HG02798 (cell line): ENCODE measurements at regions not wholly inside any gene's neighbourhood (a gene's known extent, or its start where the extent isn't known, plus 50 kb on each side); places are given as distances from the start of the nearest gene placed in this dataset.
"Not testable (repeated sequence)": the region's sequence is repeated elsewhere in the genome, so short reads cannot be mapped to it uniquely, and the experiment has no call there.

Source experiments
- ATAC-seq: cut with Tn5 transposase; IDR thresholded peaks from one replicate; pipeline ENCODE4 v1.9.1; 2021; ENCODE audit warnings: mild to moderate bottlenecking; ENCODE audit not compliant: unreplicated experiment, poor library complexity

DNA sequence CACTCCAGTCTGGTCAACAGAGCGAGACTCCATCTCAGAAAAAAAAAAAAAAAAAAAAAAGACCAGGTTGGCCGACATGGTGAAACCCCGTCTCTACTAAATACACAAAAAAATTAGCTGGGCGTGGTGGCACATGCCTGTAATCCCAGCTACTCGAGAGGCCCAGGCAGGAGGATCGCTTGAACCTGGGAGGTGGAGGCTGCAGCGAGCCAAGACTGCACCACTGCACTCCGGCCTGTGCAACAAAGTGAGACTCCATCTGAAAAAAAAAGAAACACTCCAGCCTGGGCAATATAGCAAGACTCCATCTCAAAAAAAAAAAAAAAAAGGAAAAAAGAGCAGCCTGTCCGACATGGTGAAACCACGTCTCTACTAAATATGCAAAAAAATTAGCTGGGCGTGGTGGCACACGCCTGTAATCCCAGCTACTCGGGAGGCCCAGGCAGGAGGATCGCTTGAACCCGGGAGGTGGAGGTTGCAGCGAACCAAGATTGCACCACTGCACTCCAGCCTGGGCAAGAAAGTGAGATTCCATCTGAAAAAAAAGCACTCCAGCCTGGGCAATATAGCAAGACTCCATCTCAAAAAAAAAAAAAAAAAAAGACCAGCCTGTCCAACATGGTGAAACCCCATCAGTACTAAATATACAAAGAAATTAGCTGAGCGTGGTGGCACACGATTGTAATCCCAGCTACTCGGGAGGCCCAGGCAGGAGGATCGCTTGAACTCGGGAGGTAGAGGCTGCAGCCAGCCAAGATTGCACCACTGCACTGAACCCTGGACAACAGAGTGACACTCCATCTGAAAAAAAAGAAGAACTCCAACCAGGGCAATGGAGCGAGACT, 343.3 kb upstream of the PLGLB2 start:
- not testable (repeated sequence) for ATAC-seq

DNA sequence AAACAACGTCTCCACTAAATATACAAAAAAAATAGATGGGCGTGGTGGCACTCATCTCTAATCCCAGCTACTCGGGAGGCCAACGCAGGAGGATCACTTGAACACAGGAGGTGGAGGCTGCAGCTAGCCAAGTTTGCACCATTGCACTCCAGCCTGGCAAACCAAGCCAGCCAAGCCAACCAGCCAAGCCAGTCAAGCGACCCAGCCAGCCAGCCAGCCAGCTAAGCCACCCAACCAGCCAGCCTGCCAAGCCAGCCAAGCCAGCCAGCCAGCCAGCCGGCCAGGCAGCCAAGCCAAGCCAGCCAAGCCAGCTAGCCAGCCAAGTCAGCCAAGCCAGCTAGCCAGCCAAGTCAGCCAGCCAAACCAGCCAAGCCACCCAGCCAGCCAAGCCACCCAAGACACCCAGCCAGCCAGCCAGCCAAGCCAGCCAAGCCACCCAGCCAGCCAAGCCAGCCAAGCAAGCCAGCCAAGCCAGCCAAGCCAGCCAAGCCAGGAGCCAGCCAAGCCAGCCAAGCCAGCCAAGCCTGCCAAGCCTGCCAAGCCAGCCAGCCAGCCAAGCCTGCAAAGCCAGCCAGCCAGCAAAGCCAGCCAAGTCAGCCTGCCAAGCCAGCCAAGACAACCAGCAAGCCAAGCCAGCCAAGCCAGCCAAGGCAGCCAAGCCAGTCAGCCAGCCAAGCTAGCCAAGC, 342.2 kb upstream of the PLGLB2 start:
- ATAC-seq, result not testable (repeated sequence)

DNA sequence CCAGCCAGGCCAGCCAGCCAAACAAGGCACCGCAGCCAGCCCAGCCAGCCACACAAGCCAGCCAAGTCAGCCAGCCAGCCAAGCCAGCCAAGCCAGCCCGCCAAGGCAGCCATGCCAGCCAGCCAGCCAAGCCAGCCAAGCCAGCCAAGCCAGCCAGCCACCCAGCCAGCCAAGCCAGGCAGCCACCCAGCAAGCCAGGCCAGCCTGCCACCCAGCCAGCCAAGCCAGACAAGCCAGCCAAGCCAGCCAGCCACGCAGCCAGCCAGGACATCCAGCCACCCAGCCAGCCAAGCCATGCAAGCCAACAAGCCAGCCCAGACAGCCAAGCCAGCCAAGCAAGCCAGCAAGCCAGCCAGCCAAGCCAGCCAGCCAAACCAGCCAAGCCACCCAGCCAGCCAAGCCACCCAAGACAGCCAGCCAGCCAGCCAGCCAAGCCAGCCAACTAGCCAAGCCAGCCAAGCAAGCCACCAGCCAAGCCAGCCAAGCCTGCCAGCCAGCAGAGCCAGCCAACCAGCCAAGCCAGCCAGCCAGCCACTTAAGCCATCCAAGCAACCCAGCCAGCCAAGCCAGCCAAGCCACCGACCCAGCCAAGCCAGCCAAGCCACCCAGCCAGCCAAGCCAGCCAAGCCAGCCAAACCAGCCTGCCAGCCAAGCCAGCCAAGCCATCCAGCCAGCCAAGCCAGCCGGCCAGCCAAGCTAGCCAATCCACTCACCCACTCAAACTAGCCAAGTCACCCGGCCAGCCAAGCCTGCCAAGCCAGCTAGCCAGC, 341.3 kb upstream of the PLGLB2 start:
- ATAC-seq, result not testable (repeated sequence)

DNA sequence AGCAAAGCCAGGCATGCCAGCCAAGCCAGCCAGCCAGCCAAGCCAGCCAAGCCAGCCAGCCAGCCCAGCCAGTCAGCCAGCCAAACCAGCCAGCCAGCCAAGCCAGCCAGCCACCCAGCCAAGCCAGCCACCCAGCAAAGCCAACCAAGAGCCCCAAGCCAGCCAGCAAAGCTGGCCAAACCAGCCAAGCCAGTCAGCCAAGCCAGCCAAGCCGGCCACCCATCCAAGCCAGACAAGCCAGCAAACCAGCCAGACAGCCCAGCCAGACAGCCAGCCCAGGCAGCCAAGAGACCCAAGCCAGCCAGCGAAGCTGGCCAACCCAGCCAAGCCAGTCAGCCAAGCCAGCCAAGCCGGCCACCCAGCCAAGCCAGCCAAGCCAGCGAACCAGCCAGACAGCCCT, 338.3 kb upstream of the PLGLB2 start:
- ATAC-seq, result not testable (repeated sequence)

DNA sequence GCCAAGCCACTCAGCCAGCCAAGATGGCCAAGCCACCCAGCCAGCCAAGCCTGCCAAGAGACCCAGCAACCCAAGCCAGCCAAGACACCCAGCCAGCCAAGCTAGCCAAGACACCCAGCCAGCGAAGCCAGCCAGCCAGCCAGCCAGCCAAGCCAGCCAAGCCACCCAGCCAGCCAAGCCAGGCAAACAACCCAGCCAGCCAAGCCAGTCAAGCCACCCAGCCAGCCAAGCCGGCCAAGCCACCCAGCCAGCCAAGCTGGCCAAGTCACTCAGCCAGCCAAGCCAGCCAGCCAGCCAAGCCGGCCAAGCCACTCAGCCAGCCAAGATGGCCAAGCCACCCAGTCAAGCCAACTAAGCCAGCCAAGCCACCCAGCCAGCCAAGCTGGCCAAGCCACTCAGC, 337.5 kb upstream of the PLGLB2 start:
- ATAC-seq, result not testable (repeated sequence)

DNA sequence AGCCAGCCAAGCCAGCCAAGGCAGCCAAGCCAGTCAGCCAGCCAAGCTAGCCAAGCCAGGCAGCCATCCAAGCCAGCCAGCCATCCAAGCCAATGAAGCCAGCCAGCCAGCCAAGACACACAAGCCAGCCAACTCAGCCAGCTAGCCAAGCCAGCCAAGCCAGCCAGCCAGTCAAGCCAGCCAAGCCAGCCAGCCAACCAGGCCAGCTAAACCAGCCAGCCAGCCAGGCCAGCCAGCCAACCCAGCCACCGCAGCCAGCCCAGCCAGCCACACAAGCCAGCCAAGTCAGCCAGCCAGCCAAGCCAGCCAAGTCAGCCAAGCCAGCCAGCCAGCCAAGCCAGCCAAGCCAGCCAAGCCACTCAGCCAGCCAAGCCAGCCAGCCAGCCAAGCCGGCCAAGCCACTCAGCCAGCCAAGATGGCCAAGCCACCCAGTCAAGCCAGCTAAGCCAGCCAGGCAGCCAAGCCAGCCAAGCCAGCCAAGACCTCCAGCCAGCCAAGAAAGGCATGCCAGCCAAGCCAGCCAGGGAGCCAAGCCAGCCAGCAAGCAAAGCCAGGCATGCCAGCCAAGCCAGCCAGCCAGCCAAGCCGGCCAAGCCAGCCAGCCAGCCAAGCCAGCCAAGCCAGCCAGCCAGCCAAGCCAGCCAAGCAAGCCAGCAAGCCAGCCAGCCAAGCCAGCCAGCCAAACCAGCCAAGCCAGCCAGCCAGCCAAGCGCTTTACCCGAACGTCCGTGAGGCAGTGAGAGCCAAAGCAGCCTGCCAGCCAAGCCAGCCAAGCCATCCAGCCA, 335.7 kb upstream of the PLGLB2 start:
- ATAC-seq, result not testable (repeated sequence)

DNA sequence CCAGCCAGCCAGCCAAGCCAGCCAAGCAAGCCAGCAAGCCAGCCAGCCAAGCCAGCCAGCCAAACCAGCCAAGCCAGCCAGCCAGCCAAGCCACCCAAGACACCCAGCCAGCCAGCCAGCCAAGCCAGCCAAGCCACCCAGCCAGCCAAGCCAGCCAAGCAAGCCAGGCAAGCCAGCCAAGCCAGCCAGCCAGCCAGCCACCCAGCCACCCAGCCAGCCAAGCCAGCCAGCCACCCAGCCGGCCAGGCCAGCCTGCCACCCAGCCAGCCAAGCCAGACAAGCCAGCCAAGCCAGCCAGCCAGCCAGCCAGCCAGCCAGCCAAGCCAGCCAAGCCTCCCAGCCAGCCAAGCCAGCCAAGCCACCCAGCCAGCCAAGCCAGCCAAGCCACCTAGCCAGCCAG, 333.6 kb upstream of the PLGLB2 start:
- ATAC-seq, result not testable (repeated sequence)

DNA sequence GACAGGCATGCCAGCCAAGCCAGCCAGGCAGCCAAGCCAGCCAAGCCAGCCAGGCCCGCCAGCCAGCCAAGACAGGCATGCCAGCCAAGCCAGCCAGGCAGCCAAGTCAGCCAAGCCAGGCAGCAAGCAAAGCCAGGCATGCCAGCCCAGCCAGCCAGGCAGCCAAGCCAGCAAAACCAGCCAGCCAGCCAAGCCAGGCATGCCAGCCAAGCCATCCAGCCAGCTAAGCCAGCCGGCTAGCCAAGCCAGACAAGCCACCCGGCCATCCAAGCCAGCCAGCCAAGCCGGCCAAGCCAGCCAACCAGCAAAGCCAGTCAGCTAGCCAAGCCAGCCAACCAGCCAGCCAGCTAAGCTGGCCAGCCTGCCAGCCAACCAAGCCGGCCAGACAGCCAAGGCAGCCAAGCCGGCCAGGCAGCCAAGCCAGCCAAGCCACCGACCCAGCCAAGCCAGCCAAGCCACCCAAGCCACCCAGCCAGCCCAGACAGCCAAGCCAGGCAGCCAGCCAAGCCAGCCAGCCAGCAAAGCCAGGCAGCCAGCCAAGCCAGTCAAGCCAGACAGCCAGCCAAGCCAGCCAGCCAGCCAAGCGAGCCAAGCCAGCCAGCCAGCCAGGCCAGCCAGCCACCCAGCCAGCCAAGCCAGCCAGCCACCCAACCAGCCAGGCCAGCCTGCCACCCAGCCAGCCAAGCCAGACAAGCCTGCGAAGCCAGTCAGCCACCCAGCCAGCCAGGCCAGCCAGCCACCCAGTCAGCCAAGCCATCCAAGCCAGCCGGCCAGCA, 332.9 kb upstream of the PLGLB2 start:
- not testable (repeated sequence) for ATAC-seq

DNA sequence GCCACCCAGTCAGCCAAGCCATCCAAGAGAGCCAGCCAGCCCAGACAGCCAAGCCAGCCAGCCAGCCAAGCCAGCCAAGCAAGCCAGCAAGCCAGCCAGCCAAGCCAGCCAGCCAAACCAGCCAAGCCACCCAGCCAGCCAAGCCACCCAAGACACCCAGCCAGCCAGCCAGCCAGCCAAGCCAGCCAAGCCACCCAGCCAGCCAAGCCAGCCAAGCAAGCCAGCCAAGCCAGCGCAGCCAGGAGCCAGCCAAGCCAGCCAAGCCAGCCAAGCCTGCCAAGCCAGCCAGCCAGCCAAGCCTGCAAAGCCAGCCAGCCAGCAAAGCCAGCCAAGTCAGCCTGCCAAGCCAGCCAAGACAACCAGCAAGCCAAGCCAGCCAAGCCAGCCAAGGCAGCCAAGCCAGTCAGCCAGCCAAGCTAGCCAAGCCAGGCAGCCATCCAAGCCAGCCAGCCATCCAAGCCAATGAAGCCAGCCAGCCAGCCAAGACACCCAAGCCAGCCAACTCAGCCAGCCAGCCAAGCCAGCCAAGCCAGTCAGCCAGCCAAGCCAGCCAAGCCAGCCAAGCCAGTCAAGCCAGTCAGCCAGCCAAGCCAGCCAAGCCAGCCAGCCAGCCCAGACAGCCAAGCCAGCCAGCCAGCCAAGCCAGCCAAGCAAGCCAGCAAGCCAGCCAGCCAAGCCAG, 332.2 kb upstream of the PLGLB2 start:
- not testable (repeated sequence) for ATAC-seq

DNA sequence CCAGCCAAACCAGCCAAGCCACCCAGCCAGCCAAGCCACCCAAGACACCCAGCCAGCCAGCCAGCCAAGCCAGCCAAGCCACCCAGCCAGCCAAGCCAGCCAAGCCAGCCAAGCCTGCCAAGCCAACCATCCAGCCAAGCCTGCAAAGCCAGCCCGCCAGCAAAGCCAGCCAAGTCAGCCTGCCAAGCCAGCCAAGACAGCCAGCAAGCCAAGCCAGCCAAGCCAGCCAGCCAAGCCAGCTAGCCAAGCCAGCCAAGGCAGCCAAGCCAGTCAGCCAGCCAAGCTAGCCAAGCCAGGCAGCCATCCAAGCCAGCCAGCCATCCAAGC, 331.7 kb upstream of the PLGLB2 start:
- ATAC-seq, result not testable (repeated sequence)

DNA sequence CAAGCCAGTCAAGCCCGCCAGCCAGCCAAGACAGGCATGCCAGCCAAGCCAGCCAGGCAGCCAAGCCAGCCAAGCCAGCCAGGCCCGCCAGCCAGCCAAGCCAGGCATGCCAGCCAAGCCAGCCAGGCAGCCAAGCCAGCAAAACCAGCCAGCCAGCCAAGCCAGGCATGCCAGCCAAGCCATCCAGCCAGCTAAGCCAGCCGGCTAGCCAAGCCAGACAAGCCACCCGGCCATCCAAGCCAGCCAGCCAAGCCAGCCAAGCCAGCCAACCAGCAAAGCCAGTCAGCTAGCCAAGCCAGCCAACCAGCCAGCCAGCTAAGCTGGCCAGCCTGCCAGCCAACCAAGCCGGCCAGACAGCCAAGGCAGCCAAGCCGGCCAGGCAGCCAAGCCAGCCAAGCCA, 330.7 kb upstream of the PLGLB2 start:
- ATAC-seq, result not testable (repeated sequence)

DNA sequence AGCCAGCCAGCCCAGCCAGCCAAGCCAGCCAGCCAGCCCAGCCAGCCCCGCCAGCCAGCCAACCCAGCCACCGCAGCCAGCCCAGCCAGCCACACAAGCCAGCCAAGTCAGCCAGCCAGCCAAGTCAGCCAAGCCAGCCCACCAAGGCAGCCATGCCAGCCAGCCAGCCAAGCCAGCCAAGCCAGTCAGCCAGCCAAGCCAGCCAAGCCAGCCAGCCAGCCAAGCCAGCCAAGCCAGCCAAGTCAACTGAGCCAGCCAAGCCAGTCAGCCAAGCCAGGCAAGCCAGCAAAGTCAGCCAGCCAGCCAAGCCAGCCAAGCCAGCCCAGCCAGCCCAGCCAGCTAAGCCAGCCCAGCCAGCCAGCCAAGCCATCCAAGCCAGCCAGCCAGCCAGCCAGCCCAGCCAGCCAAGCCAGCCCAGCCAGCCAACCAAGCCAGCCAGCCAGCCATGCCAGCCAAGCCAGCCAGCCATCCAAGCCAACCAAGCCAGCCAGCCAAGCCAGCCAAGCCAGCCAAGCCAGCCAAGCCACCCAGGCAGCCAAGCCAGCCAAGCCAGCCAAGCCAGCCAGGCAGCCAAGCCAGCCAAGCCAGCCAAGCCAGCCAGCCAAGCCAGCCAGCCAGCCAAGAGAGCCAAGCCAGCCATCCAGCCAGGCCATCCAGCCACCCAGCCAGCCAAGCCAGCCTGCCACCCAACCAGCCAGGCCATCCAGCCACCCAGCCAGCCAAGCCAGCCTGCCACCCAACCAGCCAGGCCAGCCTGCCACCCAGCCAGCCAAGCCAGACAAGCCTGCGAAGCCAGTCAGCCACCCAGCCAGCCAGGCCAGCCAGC, 329.9 kb upstream of the PLGLB2 start:
- ATAC-seq, result not testable (repeated sequence)

DNA sequence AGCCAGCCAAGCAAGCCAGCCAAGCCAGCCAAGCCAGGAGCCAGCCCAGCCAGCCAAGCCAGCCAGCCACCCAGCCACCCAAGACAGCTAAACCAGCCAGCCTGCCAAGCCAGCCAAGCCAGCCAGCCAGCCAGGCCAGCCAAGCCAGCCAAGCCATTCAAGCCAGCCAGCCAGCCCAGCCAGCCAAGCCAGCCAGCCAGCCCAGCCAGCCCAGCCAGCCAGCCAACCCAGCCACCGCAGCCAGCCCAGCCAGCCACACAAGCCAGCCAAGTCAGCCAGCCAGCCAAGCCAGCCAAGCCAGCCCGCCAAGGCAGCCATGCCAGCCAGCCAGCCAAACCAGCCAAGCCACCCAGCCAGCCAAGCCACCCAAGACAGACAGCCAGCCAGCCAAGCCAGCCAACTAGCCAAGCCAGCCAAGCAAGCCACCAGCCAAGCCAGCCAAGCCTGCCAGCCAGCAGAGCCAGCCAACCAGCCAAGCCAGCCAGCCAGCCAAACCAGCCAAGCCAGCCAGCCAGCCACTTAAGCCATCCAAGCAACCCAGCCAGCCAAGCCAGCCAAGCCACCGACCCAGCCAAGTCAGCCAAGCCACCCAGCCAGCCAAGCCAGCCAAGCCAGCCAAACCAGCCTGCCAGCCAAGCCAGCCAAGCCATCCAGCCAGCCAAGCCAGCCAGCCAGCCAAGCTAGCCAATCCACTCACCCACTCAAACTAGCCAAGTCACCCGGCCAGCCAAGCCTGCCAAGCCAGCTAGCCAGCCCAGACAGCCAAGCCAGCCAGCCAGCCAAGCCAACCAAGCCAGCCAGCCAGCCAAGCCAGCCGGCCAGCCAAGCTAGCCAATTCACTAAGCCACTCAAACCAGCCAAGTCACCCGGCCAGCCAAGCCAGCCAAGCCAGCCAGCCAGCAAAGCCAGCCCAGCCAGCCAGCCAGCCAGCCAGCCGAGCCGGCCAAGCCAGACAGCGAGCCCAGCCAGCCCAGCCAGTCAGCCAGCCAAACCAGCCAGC, 328.8 kb upstream of the PLGLB2 start:
- not testable (repeated sequence) for ATAC-seq

DNA sequence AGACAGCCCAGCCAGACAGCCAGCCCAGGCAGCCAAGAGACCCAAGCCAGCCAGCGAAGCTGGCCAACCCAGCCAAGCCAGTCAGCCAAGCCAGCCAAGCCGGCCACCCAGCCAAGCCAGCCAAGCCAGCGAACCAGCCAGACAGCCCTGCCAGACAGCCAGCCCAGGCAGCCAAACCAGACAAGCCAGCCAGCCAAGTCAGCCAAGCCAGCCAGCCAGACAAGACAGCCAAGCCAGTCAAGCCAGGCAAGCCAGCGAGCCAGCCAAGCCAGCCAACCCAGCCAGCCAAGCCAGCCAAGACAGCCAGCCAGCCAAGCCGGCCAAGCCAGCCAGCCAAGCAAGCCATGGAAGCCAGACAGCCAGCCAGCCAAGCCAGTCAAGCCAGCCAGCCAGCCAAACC, 327.9 kb upstream of the PLGLB2 start:
- ATAC-seq, result not testable (repeated sequence)

DNA sequence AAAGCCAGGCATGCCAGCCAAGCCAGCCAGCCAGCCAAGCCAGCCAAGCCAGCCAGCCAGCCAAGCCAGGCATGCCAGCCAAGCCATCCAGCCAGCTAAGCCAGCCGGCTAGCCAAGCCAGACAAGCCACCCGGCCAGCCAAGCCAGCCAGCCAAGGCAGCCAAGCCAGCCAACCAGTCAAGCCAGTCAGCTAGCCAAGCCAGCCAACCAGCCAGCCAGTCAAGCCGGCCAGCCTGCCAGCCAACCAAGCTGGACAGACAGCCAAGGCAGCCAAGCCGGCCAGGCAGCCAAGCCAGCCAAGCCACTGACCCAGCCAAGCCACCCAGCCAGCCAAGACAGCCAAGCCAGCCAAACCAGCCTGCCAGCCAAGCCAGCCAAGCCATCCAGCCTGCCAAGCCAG, 326.9 kb upstream of the PLGLB2 start:
- not testable (repeated sequence) for ATAC-seq

DNA sequence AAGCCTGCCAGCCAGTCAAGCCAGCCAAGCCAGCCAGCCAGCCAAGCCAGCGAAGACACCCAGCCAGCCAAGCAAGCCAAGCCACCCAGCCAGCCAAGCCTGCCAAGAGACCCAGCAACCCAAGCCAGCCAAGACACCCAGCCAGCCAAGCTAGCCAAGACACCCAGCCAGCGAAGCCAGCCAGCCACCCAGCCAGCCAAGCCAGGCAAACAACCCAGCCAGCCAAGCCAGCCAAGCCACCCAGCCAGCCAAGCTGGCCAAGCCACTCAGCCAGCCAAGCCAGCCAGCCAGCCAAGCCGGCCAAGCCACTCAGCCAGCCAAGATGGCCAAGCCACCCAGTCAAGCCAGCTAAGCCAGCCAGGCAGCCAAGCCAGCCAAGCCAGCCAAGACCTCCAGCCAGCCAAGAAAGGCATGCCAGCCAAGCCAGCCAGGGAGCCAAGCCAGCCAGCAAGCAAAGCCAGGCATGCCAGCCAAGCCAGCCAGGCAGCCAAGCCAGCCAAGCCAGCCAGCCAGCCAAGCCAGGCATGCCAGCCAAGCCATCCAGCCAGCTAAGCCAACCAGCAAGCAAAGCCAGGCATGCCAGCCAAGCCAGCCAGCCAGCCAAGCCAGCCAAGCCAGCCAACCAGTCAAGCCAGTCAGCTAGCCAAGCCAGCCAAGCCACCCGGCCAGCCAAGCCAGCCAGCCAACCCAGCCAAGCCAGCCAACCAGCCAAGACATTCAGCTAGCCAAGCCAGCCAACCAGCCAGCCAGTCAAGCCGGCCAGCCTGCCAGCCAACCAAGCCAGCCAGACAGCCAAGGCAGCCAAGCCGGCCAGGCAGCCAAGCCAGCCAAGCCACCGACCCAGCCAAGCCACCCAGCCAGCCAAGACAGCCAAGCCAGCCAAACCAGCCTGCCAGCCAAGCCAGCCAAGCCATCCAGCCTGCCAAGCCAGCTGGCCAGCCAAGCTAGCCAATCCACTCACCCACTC, 323.8 kb upstream of the PLGLB2 start:
- ATAC-seq, result not testable (repeated sequence)
